NCI-H2029 treated with DMSO at 0.1 percent for 48 hours (cell line): ENCODE measurements at regions not wholly inside any gene's neighbourhood (a gene's known extent, or its start where the extent isn't known, plus 50 kb on each side); places are given as distances from the start of the nearest gene placed in this dataset.

Experiments used
- DNase-seq: peaks from one replicate; lab custom pipeline; 2025; lab: John Stamatoyannopoulos, UW

DNA sequence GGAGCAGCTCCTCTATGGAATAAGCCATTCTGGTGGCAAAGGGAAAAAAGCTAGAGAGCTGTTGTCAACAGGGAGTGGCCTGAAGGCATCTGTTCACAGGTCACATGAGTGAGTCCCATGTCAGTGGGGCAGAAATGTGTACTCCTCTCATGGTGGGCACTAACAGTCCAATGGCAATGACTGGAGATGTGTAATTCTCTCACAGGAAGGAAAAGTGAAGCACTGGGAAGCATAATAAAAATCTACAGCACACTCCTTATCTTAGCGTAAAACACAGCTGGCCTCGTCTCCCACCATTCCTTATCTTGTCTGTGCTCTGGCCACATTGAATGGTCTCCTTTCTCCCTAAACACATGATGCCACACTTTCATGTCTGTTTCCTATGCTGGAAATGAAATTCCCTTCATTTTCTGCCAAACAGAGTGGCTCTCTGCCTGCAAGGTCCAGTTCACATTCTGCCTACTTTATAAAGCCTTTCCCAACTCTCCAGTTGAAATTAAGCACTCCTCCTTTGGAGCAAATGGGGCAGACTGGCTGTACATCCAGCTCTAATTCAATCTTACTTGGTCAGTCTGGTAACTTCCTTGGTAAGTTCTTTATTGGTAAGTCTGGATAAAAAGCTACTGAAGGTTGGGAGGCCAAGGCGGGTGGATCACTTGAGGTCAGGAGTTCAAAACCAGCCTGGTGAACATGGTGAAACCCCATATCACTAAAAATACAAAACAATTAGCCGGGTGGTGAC, 139.8 kb downstream of the RPL22L1 start:
- DNase-seq = no peak

- no peak for DNase-seq
Observed at GRCh38 chr3:170728181-170728580, 141.8 kb downstream of the RPL22L1 start.

- no peak for DNase-seq
Observed at GRCh38 chr3:170727754-170728153, 141.9 kb upstream of the SLC7A14 start.

DNA sequence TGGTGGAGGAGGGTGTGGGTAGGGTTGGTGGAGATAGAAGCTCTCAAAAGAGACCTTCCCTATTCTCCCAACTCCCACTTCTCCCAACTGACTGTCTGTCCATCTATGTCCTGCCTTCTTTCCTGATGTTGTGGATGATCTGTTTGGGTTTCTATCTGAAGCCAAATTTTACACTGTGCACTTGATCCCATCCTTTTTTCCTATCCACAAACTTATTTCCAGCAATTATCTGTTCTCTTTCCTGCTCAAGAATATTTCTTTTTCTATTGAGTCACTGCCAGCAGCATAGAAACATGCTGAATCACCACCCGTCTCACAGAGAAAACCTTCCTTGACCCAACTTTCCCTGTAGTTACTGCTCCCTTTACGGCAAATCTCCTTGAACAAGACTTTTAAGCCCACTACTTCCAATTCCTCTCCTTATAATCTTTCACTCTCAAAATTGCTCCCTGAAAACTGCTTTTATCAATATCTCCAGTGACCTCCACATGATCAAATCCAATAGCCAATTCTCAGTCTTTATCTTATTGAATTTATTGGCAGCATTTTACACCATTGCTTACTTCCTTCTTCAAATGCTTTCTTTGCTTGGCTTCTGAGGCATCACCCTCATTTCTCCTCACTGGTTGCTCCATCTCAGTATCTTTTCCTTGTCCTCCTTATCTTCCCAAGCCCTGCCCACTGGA, 141.2 kb upstream of the SLC7A14 start:
- no peak for DNase-seq

GRCh38 chr3:170725285-170725731, 139.4 kb upstream of the SLC7A14 start:
- DNase-seq = no peak

GRCh38 chr3:170724599-170725280, 138.9 kb upstream of the SLC7A14 start:
- DNase-seq = no peak

GRCh38 chr3:170723241-170723640, 137.4 kb upstream of the SLC7A14 start:
- DNase-seq = no peak

- no peak for DNase-seq
Observed at GRCh38 chr3:170721563-170721962, 135.7 kb upstream of the SLC7A14 start.

DNA sequence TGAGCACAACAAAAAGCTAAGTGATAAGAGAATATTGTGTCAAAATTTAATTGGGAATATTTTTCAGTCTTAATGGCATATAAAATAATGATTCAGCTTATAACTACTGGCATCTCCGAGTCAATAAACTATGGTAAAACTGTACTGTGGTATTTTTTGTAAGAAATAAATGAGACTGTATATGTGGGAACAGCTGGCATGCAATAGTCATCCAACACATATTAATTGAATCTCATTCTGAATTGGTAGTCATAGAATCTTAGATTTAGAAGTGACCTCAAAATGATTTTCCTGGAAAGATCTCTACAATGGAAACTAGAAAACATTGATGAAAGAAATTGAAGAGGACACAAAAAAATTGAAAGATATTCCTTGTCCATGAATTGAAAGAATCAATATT, 133.4 kb upstream of the SLC7A14 start:
- no peak for DNase-seq

DNA sequence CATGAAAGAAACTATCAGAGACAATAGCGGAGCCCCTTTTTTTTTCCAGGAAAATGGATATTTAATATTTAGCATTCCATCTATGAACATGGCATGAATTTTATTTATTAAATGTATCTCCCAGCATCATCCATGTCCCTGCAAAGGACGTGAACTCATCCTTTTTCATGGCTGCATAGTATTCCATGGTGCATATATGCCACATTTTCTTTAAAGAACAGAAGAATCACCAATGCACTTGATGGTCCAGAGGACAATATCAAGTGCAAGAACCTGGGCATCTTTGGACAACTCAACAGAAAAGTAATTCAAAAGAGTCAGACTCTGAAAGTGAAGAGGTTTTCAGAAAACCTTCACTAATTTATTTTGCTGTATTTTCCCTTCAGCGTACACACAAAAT, 133.0 kb upstream of the SLC7A14 start:
- DNase-seq = no peak

GRCh38 chr3:170717410-170718402, 131.8 kb upstream of the SLC7A14 start:
- DNase-seq = no peak

- DNase-seq = no peak
Observed at GRCh38 chr3:170716172-170716805, 130.4 kb upstream of the SLC7A14 start.

DNA sequence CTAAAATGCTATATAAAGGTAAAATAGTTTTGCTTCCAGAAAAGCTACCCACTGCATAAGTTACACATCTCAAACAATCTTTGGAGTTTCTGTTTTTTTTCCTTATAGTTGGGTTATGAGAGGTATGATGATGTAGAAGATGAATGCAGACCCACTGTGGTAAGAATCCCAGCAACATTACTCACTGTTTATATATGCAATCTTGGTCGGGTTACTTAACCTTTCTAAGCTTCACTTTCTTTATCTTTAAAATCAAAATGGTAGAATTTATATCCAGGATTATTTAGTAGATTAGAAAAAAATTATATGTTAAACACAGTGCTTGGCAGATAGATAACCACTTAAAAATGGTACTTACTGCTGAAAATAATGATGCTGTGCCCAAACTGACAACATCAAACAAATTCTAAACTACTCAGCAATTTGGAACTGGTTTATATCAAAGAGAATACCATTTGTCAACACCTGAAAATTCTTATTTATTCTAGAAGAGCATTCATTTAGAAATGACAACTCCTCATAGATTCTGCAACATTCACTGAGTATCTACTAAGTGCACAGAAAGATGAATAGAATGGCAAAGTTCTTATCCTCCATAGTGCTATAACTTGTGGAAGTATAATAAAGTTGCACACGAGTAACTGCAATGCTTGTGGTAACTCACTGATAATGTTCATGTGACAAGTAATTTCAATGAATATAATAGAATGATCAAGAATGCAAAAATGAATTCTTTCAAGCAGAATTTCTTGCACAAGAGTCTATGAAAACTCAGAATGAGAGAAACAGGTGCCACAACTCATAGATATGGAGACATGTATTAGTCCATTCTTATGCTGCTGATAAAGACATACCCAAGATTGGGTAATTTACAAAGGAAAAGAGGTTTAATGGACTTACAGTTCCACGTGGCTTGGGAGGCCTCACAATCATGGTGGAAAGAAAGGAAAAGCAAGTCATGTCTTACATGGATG, 129.0 kb upstream of the SLC7A14 start:
- DNase-seq = no peak

DNA sequence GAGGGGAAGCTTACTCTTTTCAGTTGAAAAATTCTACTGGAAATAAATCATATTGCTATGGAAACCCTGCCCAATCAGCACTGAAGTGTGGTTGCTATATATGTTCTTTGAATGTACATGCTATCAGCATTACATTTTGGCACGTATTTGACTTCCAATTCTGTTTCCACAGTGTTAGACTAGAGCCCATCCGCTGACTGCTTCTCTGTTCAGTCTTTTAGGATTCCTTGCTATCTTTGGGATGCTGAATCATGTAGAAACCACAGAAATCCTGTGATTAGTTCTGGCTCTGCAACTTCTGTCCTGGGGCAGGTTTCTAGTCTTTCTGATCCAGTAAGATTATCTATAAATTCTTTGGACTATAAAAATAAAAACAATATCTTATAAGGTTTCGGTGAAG, 128.2 kb upstream of the SLC7A14 start:
- DNase-seq = no peak

- DNase-seq = no peak
Observed at GRCh38 chr3:170713653-170714052, 127.8 kb upstream of the SLC7A14 start.

GRCh38 chr3:170712798-170713197, 126.9 kb upstream of the SLC7A14 start:
- no peak for DNase-seq

DNA sequence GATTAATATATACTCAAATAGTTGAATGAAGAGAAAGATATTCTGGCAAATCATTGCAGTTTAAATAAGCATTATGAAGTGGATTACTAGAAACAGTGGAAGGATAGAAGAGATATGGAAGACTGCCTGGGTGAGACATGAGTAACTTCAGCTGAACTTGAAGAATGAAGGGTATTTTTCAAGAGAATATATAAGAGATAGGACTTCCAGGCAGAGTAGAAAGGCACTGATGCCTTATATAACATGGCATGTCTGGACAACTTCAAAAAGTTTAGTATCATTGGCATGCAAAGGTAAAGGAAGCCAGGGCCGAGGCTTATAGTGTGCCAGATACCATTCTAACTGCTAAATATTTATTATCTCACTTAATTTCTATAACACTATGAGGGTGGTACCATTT, 126.5 kb upstream of the SLC7A14 start:
- no peak for DNase-seq

DNA sequence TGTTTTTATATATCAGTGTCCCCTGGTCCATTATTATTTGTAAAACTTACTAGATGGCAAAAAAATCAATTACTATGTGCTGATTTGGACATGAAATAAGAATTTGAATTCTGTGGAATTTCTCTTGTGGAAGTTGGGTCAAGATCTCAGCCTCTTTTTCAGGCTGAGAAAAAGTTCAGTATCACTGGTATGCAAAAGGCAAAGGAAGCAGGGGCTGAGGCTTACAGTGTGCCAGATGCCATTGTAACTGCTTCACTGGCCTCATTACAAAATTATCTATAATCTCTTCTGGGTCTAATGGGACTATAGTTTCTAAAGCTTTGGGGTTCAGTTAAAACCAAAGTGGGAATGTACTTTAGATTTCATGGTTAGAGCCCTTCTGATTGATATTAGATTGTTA, 125.9 kb upstream of the SLC7A14 start:
- no peak for DNase-seq

- no peak for DNase-seq
Observed at GRCh38 chr3:170709046-170709445, 123.2 kb upstream of the SLC7A14 start.

DNA sequence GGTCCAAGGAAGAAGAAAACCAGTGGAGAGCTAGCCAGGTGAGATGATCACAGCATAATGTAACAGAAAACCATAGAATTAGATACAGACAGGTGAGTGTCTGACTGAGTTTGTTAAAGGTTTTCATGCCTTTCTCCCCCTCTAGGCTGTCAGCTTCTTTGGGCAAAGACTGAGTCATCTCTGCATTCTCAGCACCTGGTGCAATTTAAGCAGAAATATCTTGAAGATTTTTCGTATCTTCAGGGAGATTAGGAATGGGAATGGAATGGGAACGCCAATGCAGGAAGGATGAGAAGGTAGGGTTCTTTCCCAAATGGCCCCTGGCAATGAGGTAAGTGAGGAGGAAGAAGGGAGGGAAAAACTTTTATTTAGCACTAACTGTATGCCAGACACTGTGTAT, 122.0 kb upstream of the SLC7A14 start:
- no peak for DNase-seq
